GM12878 (cell line): ENCODE measurements at regions not wholly inside any gene's neighbourhood (a gene's known extent, or its start where the extent isn't known, plus 50 kb on each side); places are given as distances from the start of the nearest gene placed in this dataset.

Experiments used
- ATAC-seq: fragments of 200-7000 bp; cut with Tn5 transposase; 3 replicates; pipeline ENCODE4 v1.9.1; 2020; ENCODE audit warnings: mild to moderate bottlenecking, moderate library complexity
- BruUV-seq: library from RNA; stranded (reverse); fragments of 400-500 nt; replicated peaks from 2 replicates; lab custom pipeline; 2021; lab: Mats Ljungman, UMichigan
- CTCF ChIA-PET: fragments of 300-600 bp; sonication (Branson Sonifier 250); formaldehyde crosslinking; extraction: SDS; loops from one replicate; lab custom pipeline; 2021; ENCODE audit warnings: inconsistent platforms; lab: Yijun Ruan, JAX
- POLR2A ChIA-PET: fragments of 350-600 bp; formaldehyde crosslinking; extraction: SDS; loops from one replicate; lab custom pipeline; 2021; ENCODE audit warnings: inconsistent platforms; lab: Charles Lee
- RAD21 ChIA-PET: fragments of 300-600 bp; sonication (Branson Sonifier 250); formaldehyde crosslinking; loops from one replicate; lab custom pipeline; 2023; ENCODE audit warnings: antibody characterized with exemption; ENCODE audit not compliant: unreplicated experiment; lab: Charles Lee
- SMC1A ChIA-PET: fragments of 300-600 bp; sonication (Branson Sonifier 250); formaldehyde crosslinking; loops from one replicate; lab custom pipeline; 2023; ENCODE audit not compliant: unreplicated experiment, uncharacterized antibody; lab: Charles Lee
- DNase-seq: peaks from one replicate; pipeline ENCODE4 v3.0.0-alpha.2; 2011; ENCODE audit warnings: low read depth, low spot score
- FAIRE-seq: peaks from 3 replicates; lab custom pipeline; 2011; peaks lifted over from hg19 to GRCh38; lab: Jason Lieb, UNC
- H2AFZ ChIP-seq: 2 replicates; pipeline ENCODE4 v1.6.0; 2011; ENCODE audit warnings: low read depth, low read length, control low read depth; ENCODE audit not compliant: control insufficient read depth
- H3K27ac ChIP-seq: 2 replicates; pipeline ENCODE4 v1.5.1; 2011; ENCODE audit warnings: control low read depth; ENCODE audit not compliant: control insufficient read depth, insufficient read depth
- H3K27me3 ChIP-seq, 2 experiments: replicated peaks in 1 of 2; 2 replicates each; pipeline versions ENCODE4 v1.6.0 to v1.6.1; 2011; ENCODE audit warnings: low read length in 1 of 2; ENCODE audit not compliant: control insufficient read depth in 2 of 2, insufficient read depth in 2 of 2
- H3K36me3 ChIP-seq, 2 experiments: 2 replicates each; pipeline ENCODE4 v1.5.1; 2011; ENCODE audit warnings: low read length in 1 of 2; ENCODE audit not compliant: control insufficient read depth in 2 of 2, insufficient read depth in 2 of 2
- H3K4me1 ChIP-seq: 2 replicates; pipeline ENCODE4 v1.6.1; 2011; ENCODE audit warnings: mild to moderate bottlenecking, low read length, moderate library complexity, mixed read lengths; ENCODE audit not compliant: control insufficient read depth, insufficient read depth
- H3K4me2 ChIP-seq: 2 replicates; pipeline ENCODE4 v1.6.0; 2011; ENCODE audit warnings: control low read depth; ENCODE audit not compliant: control insufficient read depth, insufficient read depth
- H3K4me3 ChIP-seq: fragments of 200-600 bp; sonication (generic); 2 replicates; pipeline ENCODE4 v1.5.1; 2016
- H3K79me2 ChIP-seq: 2 replicates; pipeline ENCODE4 v1.6.0; 2011; ENCODE audit warnings: low read length; ENCODE audit not compliant: control insufficient read depth, insufficient read depth
- H3K9ac ChIP-seq: 2 replicates; pipeline ENCODE4 v1.8.0; 2011; ENCODE audit warnings: low read length, control low read depth, mixed read lengths; ENCODE audit not compliant: control insufficient read depth, insufficient read depth
- H3K9me3 ChIP-seq: replicated peaks from 3 replicates; pipeline ENCODE4 v1.5.1; 2011; ENCODE audit warnings: mild to moderate bottlenecking, low read length; ENCODE audit not compliant: control insufficient read depth, insufficient read depth
- H4K20me1 ChIP-seq: 2 replicates; pipeline ENCODE4 v1.6.0; 2011; ENCODE audit not compliant: control insufficient read depth, insufficient read depth
- BACH1 ChIP-seq: fragments of 450-650 bp; IDR thresholded peaks from 2 replicates; pipeline ENCODE4 v1.6.1; 2017; ENCODE audit warnings: mild to moderate bottlenecking, borderline replicate concordance
- CHD1 ChIP-seq: IDR thresholded peaks from 2 replicates; pipeline ENCODE4 v1.6.1; 2012; ENCODE audit warnings: low read depth, low read length, improper control_type of control experiment
- GABPA ChIP-seq: IDR thresholded peaks from 2 replicates; pipeline ENCODE4 v1.6.1; 2014; ENCODE audit warnings: antibody characterized with exemption, low read depth, mild to moderate bottlenecking, inconsistent platforms
- IKZF2 ChIP-seq, 2 experiments: fragments of 450-650 bp; IDR thresholded peaks; 2 replicates each; pipeline ENCODE4 v1.6.1; 2017; ENCODE audit warnings: mild to moderate bottlenecking in 2 of 2, moderate library complexity in 2 of 2
- IRF4 ChIP-seq: IDR thresholded peaks from 2 replicates; pipeline ENCODE4 v1.6.1; 2011; ENCODE audit warnings: low read depth, low read length
- MEF2A ChIP-seq: IDR thresholded peaks from 2 replicates; pipeline ENCODE4 v1.6.1; 2011; ENCODE audit warnings: low read depth, mild to moderate bottlenecking, low read length, moderate library complexity; ENCODE audit not compliant: insufficient read depth
- MYB ChIP-seq: fragments of 150-350 bp; IDR thresholded peaks from 2 replicates; pipeline ENCODE4 v1.6.1; 2014; ENCODE audit warnings: mild to moderate bottlenecking, low read depth, low read length, borderline replicate concordance
- NBN ChIP-seq: fragments of 450-650 bp; IDR thresholded peaks from 2 replicates; pipeline ENCODE4 v1.6.1; 2016
- PAX5 ChIP-seq: IDR thresholded peaks from 2 replicates; pipeline ENCODE4 v1.6.1; 2011; ENCODE audit warnings: low read depth, low read length, borderline replicate concordance
- POLR2AphosphoS5 ChIP-seq: IDR thresholded peaks from 2 replicates; pipeline ENCODE4 v1.6.1; 2011; ENCODE audit warnings: mild to moderate bottlenecking, low read length, inconsistent platforms
- TCF12 ChIP-seq: IDR thresholded peaks from 2 replicates; pipeline ENCODE4 v1.6.1; 2011; ENCODE audit warnings: low read depth, mild to moderate bottlenecking, low read length
- YBX1 ChIP-seq: fragments of 450-650 bp; IDR thresholded peaks from 2 replicates; pipeline ENCODE4 v1.6.1; 2016; ENCODE audit warnings: antibody characterized with exemption
- WGBS: methylation state at CpG from one replicate; pipeline ENCODE4 v1.1.6; 2016; ENCODE audit warnings: low lambda C conversion rate; ENCODE audit not compliant: insufficient replicate concordance, insufficient coverage; ENCODE audit errors: missing lambda C conversion rate; 5-methylcytosine and 5-hydroxymethylcytosine counted together
- in situ Hi-C: fragments of 300-500 bp; cut with MboI; formaldehyde crosslinking; loops from 9 replicates; pipeline ENCODE4 v1.14.3; 2018; ENCODE audit warnings: mixed read lengths
- intact Hi-C: fragments of 100-400 bp; cut with micrococcal nuclease; formaldehyde crosslinking; loops from one replicate; pipeline ENCODE4 v1.14.2; 2022; ENCODE audit not compliant: unreplicated experiment
- TF ChIP-seq, protein P1 (sequence below): fragments of 450-650 bp; formaldehyde crosslinking; IDR thresholded peaks from 2 replicates; pipeline ENCODE4 v1.4.0; 2022; ENCODE audit warnings: mild to moderate bottlenecking, moderate library complexity
- TF ChIP-seq, protein P2 (sequence below): fragments of 450-650 bp; formaldehyde crosslinking; IDR thresholded peaks from 2 replicates; pipeline ENCODE4 v1.5.0; 2022; ENCODE audit warnings: mild to moderate bottlenecking, missing genetic modification characterization

DNA sequence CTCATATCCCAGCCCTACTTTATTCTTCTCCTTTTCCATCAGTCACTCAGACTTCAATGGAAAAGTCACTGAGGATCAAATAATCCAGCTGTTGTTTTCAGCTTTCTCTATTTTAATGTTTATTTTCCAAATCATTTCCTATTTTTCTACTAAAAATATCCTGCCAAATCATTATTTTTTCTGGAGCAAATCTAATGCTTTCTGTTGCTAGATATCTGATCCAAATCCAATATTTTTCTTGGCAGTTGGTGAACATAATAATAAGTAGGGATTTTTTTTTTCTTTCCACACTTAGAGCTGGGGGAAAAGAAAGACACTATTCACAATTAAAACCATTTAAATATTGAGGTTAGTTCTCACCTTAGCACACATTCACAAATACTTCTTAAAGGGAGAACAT is 656.1 kb downstream of the DACH1 start (continued):
- TF ChIP-seq GABPA (no peak), MEF2A (no peak), POLR2AphosphoS5 (no peak)
- TF ChIP-seq, protein P1, sequence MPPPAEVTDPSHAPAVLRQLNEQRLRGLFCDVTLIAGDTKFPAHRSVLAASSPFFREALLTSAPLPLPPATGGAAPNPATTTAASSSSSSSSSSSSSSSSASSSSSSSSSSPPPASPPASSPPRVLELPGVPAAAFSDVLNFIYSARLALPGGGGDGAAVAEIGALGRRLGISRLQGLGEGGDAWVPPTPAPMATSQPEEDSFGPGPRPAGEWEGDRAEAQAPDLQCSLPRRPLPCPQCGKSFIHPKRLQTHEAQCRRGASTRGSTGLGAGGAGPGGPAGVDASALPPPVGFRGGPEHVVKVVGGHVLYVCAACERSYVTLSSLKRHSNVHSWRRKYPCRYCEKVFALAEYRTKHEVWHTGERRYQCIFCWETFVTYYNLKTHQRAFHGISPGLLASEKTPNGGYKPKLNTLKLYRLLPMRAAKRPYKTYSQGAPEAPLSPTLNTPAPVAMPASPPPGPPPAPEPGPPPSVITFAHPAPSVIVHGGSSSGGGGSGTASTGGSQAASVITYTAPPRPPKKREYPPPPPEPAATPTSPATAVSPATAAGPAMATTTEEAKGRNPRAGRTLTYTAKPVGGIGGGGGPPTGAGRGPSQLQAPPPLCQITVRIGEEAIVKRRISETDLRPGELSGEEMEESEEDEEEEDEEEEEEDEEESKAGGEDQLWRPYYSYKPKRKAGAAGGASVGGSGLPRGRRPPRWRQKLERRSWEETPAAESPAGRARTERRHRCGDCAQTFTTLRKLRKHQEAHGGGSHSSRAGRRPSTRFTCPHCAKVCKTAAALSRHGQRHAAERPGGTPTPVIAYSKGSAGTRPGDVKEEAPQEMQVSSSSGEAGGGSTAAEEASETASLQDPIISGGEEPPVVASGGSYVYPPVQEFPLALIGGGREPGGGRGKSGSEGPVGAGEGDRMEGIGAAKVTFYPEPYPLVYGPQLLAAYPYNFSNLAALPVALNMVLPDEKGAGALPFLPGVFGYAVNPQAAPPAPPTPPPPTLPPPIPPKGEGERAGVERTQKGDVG (CRISPR knock-in tag): no peak

DNA sequence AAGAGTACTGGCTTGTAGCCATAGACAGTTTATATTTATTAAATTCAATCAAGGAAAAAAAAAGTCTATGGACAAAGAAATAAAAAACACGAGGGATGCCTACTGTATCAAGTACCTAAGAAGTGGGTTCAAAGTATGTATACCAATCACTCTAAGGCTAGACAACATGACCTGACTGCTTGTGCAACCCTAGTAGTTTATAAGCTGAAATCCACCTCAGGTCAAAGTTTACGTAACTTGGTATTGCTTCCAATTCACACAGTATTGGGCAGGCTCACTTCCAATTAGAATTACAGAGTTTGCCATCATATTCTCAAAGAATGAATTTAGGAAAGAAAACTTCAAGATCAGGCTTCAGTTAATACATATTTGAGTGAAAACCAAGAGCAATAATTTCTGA is 657.8 kb downstream of the DACH1 start:
- ChIA-PET CTCF (no interaction called here), SMC1A (no interaction called here), RAD21 (no interaction called here), POLR2A (no interaction called here)
- 52% methylated on average over 2 of the region's 2 CpGs for WGBS
- no peak overlapping the region for H3K4me3 ChIP-seq
- no peaks in the 10 kb centered on the region for H3K9me3 ChIP-seq
- no peaks in the 10 kb centered on the region for H4K20me1 ChIP-seq
- intact Hi-C loops: no loop called here
- no peaks in the 10 kb centered on the region for H3K79me2 ChIP-seq
- no TSS peak for BruUV-seq
- in situ Hi-C loops: no loop called here
- H3K4me1 ChIP-seq: no peaks in the 10 kb centered on the region; the same call in 1 of the 2 replicates
- H3K9ac ChIP-seq: no peak overlapping the region
- no peak for FAIRE-seq
- H3K36me3 ChIP-seq: no peaks in the 10 kb centered on the region
- no peak overlapping the region for H2AFZ ChIP-seq
- DNase-seq: no peak
- no peak for ATAC-seq
- H3K4me2 ChIP-seq: no peak overlapping the region
- no peak for TF ChIP-seq IRF4
- no peak for TF ChIP-seq PAX5
- no peak for TF ChIP-seq YBX1
- no peak for TF ChIP-seq IKZF2 (IDR thresholded peaks at IDR 0.05)
- TF ChIP-seq BACH1: no peak
- TF ChIP-seq MYB: no peak
- no peak for TF ChIP-seq TCF12
- TF ChIP-seq NBN: no peak
- TF ChIP-seq CHD1: no peak
- TF ChIP-seq, protein P2, sequence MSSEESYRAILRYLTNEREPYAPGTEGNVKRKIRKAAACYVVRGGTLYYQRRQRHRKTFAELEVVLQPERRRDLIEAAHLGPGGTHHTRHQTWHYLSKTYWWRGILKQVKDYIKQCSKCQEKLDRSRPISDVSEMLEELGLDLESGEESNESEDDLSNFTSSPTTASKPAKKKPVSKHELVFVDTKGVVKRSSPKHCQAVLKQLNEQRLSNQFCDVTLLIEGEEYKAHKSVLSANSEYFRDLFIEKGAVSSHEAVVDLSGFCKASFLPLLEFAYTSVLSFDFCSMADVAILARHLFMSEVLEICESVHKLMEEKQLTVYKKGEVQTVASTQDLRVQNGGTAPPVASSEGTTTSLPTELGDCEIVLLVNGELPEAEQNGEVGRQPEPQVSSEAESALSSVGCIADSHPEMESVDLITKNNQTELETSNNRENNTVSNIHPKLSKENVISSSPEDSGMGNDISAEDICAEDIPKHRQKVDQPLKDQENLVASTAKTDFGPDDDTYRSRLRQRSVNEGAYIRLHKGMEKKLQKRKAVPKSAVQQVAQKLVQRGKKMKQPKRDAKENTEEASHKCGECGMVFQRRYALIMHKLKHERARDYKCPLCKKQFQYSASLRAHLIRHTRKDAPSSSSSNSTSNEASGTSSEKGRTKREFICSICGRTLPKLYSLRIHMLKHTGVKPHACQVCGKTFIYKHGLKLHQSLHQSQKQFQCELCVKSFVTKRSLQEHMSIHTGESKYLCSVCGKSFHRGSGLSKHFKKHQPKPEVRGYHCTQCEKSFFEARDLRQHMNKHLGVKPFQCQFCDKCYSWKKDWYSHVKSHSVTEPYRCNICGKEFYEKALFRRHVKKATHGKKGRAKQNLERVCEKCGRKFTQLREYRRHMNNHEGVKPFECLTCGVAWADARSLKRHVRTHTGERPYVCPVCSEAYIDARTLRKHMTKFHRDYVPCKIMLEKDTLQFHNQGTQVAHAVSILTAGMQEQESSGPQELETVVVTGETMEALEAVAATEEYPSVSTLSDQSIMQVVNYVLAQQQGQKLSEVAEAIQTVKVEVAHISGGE (CRISPR knock-in tag): no peak
- H3K27me3 ChIP-seq: no peaks in the 10 kb centered on the region
- no peak overlapping the region for H3K27ac ChIP-seq
